ENCODE measurements at regions not wholly inside any gene's neighbourhood (a gene's known extent, or its start where the extent isn't known, plus 50 kb on each side); places are given as distances from the start of the nearest gene placed in this dataset.

DNA sequence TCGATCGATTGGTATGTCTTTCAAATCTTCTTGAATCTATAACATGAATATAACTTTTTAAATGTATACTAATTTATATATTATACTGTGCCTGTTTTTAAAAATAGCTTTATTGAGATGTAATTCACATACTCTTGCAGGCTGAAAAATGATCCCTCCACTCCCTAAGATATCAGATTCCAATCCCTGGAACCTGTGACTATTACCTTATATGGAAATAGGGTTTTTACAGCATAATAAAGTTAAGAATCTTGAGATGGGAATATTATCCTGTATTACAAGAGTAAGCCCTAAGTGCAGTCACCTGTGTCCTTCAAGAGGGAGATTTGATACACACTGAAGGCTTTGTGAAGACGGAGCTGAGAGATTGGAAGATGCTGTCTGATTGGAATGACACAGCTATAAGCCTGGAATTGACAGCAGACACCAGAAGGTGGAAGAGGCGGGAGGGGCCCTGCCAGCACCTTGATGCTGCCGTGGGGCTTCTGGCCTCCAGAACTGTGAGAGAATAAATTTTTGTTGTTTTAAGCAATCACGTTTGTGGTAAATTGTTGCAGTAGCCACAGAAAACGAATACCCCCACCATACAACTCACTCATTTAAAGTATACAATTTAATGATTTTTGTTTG lies 161.3 kb downstream of the RMI1 start:
- H3K36me3 ChIP-seq (ENCODE audit: insufficient read depth) = no peaks in the 10 kb centered on the region; the same call in 1 of the 2 replicates
- H3K79me2 ChIP-seq (replicated peaks; ENCODE audit: insufficient read depth) = no peaks in the 10 kb centered on the region
- peaks cover 31% of the 10 kb centered on the region for H3K4me1 ChIP-seq (ENCODE audit: insufficient read depth)
- peak overlapping the region; percentile 64; the same call in 1 of the 2 replicates for H3K4me3 ChIP-seq
- no peak overlapping the region for H3K27ac ChIP-seq (ENCODE audit: low read depth)
- DNase-seq (ENCODE audit: low spot score) (no peak), ATAC-seq (peak; percentile 43)
- Mint-ChIP-seq H3K27me3 (ENCODE audit: insufficient read depth, low read depth, poor library complexity) (peaks cover 19% of the 10 kb centered on the region), H3K9me3 (peaks cover 2% of the 10 kb centered on the region; the same call in 1 of the 3 replicates), H3K4me3 (peak overlapping the region; percentile 78; the same call in 2 of the 3 replicates), H3K36me3 (ENCODE audit: low read depth) (no peaks in the 10 kb centered on the region), H3K27ac (no peak overlapping the region), H3K4me1 (peaks cover 40% of the 10 kb centered on the region)
- no peaks in the 10 kb centered on the region for H3K9me2 ChIP-seq (ENCODE audit: insufficient read depth)
- no peaks in the 10 kb centered on the region for H4K20me1 ChIP-seq (replicated peaks; ENCODE audit: insufficient read depth)
- no peaks in the 10 kb centered on the region for H3F3A ChIP-seq (replicated peaks; ENCODE audit: low read depth)
- TF ChIP-seq, protein P1, sequence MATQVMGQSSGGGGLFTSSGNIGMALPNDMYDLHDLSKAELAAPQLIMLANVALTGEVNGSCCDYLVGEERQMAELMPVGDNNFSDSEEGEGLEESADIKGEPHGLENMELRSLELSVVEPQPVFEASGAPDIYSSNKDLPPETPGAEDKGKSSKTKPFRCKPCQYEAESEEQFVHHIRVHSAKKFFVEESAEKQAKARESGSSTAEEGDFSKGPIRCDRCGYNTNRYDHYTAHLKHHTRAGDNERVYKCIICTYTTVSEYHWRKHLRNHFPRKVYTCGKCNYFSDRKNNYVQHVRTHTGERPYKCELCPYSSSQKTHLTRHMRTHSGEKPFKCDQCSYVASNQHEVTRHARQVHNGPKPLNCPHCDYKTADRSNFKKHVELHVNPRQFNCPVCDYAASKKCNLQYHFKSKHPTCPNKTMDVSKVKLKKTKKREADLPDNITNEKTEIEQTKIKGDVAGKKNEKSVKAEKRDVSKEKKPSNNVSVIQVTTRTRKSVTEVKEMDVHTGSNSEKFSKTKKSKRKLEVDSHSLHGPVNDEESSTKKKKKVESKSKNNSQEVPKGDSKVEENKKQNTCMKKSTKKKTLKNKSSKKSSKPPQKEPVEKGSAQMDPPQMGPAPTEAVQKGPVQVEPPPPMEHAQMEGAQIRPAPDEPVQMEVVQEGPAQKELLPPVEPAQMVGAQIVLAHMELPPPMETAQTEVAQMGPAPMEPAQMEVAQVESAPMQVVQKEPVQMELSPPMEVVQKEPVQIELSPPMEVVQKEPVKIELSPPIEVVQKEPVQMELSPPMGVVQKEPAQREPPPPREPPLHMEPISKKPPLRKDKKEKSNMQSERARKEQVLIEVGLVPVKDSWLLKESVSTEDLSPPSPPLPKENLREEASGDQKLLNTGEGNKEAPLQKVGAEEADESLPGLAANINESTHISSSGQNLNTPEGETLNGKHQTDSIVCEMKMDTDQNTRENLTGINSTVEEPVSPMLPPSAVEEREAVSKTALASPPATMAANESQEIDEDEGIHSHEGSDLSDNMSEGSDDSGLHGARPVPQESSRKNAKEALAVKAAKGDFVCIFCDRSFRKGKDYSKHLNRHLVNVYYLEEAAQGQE (IDR thresholded peaks at IDR 0.05; ENCODE audit: unreplicated experiment) = no peak
- TF ChIP-seq ZNF331 (CRISPR knock-in tag; IDR thresholded peaks at IDR 0.05; ENCODE audit: low read depth) (no peak), STAT1 (IDR thresholded peaks at IDR 0.05; ENCODE audit: unreplicated experiment) (no peak), POLR2AphosphoS5 (IDR thresholded peaks at IDR 0.05; ENCODE audit: low read depth) (no peak), CREB1 (CRISPR knock-in tag; IDR thresholded peaks at IDR 0.05; ENCODE audit: low read depth) (no peak), JUNB (IDR thresholded peaks at IDR 0.05; ENCODE audit: unreplicated experiment) (no peak), EZH2phosphoT487 (IDR thresholded peaks at IDR 0.05; ENCODE audit: unreplicated experiment) (no peak), EZH2 (IDR thresholded peaks at IDR 0.05; ENCODE audit: low read depth, unreplicated experiment) (no peak), NANOG (IDR thresholded peaks at IDR 0.05; ENCODE audit: borderline replicate concordance) (no peak), ZNF114 (CRISPR knock-in tag; IDR thresholded peaks at IDR 0.05) (no peak)
- TF ChIP-seq, protein P2, sequence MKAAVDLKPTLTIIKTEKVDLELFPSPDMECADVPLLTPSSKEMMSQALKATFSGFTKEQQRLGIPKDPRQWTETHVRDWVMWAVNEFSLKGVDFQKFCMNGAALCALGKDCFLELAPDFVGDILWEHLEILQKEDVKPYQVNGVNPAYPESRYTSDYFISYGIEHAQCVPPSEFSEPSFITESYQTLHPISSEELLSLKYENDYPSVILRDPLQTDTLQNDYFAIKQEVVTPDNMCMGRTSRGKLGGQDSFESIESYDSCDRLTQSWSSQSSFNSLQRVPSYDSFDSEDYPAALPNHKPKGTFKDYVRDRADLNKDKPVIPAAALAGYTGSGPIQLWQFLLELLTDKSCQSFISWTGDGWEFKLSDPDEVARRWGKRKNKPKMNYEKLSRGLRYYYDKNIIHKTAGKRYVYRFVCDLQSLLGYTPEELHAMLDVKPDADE (IDR thresholded peaks at IDR 0.05) = no peak
- TF ChIP-seq, protein P3, sequence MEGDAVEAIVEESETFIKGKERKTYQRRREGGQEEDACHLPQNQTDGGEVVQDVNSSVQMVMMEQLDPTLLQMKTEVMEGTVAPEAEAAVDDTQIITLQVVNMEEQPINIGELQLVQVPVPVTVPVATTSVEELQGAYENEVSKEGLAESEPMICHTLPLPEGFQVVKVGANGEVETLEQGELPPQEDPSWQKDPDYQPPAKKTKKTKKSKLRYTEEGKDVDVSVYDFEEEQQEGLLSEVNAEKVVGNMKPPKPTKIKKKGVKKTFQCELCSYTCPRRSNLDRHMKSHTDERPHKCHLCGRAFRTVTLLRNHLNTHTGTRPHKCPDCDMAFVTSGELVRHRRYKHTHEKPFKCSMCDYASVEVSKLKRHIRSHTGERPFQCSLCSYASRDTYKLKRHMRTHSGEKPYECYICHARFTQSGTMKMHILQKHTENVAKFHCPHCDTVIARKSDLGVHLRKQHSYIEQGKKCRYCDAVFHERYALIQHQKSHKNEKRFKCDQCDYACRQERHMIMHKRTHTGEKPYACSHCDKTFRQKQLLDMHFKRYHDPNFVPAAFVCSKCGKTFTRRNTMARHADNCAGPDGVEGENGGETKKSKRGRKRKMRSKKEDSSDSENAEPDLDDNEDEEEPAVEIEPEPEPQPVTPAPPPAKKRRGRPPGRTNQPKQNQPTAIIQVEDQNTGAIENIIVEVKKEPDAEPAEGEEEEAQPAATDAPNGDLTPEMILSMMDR (conservative IDR thresholded peaks at IDR 0.05; ENCODE audit: low read depth in 2 of 2) = no peak
- TF ChIP-seq, protein P4, sequence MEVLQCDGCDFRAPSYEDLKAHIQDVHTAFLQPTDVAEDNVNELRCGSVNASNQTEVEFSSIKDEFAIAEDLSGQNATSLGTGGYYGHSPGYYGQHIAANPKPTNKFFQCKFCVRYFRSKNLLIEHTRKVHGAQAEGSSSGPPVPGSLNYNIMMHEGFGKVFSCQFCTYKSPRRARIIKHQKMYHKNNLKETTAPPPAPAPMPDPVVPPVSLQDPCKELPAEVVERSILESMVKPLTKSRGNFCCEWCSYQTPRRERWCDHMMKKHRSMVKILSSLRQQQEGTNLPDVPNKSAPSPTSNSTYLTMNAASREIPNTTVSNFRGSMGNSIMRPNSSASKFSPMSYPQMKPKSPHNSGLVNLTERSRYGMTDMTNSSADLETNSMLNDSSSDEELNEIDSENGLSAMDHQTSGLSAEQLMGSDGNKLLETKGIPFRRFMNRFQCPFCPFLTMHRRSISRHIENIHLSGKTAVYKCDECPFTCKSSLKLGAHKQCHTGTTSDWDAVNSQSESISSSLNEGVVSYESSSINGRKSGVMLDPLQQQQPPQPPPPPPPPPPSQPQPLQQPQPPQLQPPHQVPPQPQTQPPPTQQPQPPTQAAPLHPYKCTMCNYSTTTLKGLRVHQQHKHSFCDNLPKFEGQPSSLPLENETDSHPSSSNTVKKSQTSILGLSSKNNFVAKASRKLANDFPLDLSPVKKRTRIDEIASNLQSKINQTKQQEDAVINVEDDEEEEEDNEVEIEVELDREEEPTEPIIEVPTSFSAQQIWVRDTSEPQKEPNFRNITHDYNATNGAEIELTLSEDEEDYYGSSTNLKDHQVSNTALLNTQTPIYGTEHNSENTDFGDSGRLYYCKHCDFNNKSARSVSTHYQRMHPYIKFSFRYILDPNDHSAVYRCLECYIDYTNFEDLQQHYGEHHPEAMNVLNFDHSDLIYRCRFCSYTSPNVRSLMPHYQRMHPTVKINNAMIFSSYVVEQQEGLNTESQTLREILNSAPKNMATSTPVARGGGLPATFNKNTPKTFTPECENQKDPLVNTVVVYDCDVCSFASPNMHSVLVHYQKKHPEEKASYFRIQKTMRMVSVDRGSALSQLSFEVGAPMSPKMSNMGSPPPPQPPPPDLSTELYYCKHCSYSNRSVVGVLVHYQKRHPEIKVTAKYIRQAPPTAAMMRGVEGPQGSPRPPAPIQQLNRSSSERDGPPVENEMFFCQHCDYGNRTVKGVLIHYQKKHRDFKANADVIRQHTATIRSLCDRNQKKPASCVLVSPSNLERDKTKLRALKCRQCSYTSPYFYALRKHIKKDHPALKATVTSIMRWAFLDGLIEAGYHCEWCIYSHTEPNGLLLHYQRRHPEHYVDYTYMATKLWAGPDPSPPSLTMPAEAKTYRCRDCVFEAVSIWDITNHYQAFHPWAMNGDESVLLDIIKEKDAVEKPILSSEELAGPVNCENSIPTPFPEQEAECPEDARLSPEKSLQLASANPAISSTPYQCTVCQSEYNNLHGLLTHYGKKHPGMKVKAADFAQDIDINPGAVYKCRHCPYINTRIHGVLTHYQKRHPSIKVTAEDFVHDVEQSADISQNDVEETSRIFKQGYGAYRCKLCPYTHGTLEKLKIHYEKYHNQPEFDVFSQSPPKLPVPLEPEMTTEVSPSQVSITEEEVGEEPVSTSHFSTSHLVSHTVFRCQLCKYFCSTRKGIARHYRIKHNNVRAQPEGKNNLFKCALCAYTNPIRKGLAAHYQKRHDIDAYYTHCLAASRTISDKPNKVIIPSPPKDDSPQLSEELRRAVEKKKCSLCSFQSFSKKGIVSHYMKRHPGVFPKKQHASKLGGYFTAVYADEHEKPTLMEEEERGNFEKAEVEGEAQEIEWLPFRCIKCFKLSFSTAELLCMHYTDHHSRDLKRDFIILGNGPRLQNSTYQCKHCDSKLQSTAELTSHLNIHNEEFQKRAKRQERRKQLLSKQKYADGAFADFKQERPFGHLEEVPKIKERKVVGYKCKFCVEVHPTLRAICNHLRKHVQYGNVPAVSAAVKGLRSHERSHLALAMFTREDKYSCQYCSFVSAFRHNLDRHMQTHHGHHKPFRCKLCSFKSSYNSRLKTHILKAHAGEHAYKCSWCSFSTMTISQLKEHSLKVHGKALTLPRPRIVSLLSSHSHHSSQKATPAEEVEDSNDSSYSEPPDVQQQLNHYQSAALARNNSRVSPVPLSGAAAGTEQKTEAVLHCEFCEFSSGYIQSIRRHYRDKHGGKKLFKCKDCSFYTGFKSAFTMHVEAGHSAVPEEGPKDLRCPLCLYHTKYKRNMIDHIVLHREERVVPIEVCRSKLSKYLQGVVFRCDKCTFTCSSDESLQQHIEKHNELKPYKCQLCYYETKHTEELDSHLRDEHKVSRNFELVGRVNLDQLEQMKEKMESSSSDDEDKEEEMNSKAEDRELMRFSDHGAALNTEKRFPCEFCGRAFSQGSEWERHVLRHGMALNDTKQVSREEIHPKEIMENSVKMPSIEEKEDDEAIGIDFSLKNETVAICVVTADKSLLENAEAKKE (CRISPR knock-in tag; IDR thresholded peaks at IDR 0.05) = no peak
- no peak overlapping the region for H2AFZ ChIP-seq
- peaks cover 37% of the 10 kb centered on the region for H3K27me3 ChIP-seq (ENCODE audit: insufficient read depth)
- H3K4me2 ChIP-seq = peak overlapping the region; percentile 94

Measured in GM23338 (cell line).